ENCODE measurements at regions not wholly inside any gene's neighbourhood (a gene's known extent, or its start where the extent isn't known, plus 50 kb on each side); places are given as distances from the start of the nearest gene placed in this dataset.
"Not testable (repeated sequence)": the region's sequence is repeated elsewhere in the genome, so short reads cannot be mapped to it uniquely, and the experiment has no call there.

- H3K27ac ChIP-seq = no peak overlapping the region
- no peak overlapping the region for H3K4me3 ChIP-seq
- intact Hi-C loops (cut with DNase I) = no loop called here
- TF ChIP-seq POLR2AphosphoS5 (IDR thresholded peaks at IDR 0.05; ENCODE audit: insufficient read depth in 1 of 2, low read depth in 1 of 2) (no peak), CTCF (IDR thresholded peaks at IDR 0.05) (no peak), POLR2A (IDR thresholded peaks at IDR 0.05) (no peak)
- H3K9me3 ChIP-seq = no peaks in the 10 kb centered on the region
- no peak for DNase-seq (ENCODE audit: extremely low spot score in 2 of 2)
- no peaks in the 10 kb centered on the region for H3K36me3 ChIP-seq
- H3K4me1 ChIP-seq = no peaks in the 10 kb centered on the region
- H3K27me3 ChIP-seq = no peaks in the 10 kb centered on the region
These were observed 1783.5 kb downstream of the SLITRK5 start for GRCh38 chr13:89454681-89455080.

GRCh38 chr13:89455225-89455624, 1784.1 kb downstream of the SLITRK5 start:
- no peaks in the 10 kb centered on the region for H3K27me3 ChIP-seq
- no peak for DNase-seq (ENCODE audit: extremely low spot score in 2 of 2)
- H3K4me1 ChIP-seq = no peaks in the 10 kb centered on the region
- no peaks in the 10 kb centered on the region for H3K9me3 ChIP-seq
- H3K27ac ChIP-seq = no peak overlapping the region
- no peaks in the 10 kb centered on the region for H3K36me3 ChIP-seq
- H3K4me3 ChIP-seq = no peak overlapping the region
- intact Hi-C loops (cut with DNase I) = no loop called here
- no peak for TF ChIP-seq POLR2A (IDR thresholded peaks at IDR 0.05)
- no peak for TF ChIP-seq CTCF (IDR thresholded peaks at IDR 0.05)
- TF ChIP-seq POLR2AphosphoS5 (IDR thresholded peaks at IDR 0.05; ENCODE audit: insufficient read depth in 1 of 2, low read depth in 1 of 2) = no peak

- H3K27me3 ChIP-seq = no peaks in the 10 kb centered on the region
- no peaks in the 10 kb centered on the region for H3K9me3 ChIP-seq
- TF ChIP-seq CTCF (IDR thresholded peaks at IDR 0.05) (no peak), POLR2A (IDR thresholded peaks at IDR 0.05) (no peak), POLR2AphosphoS5 (IDR thresholded peaks at IDR 0.05; ENCODE audit: insufficient read depth in 1 of 2, low read depth in 1 of 2) (no peak)
- intact Hi-C loops (cut with DNase I) = no loop called here
- H3K4me1 ChIP-seq = no peaks in the 10 kb centered on the region
- no peak for DNase-seq (ENCODE audit: extremely low spot score in 2 of 2)
- H3K4me3 ChIP-seq = no peak overlapping the region
- no peaks in the 10 kb centered on the region for H3K36me3 ChIP-seq
- H3K27ac ChIP-seq = no peak overlapping the region
These were observed 1784.6 kb downstream of the SLITRK5 start for GRCh38 chr13:89455741-89456140.

GRCh38 chr13:89457977-89458376, 1786.8 kb downstream of the SLITRK5 start:
- no peaks in the 10 kb centered on the region for H3K27me3 ChIP-seq
- no peaks in the 10 kb centered on the region for H3K36me3 ChIP-seq
- no peaks in the 10 kb centered on the region for H3K9me3 ChIP-seq
- no peak for TF ChIP-seq POLR2A (IDR thresholded peaks at IDR 0.05)
- TF ChIP-seq CTCF (IDR thresholded peaks at IDR 0.05) = no peak
- no peak for TF ChIP-seq POLR2AphosphoS5 (IDR thresholded peaks at IDR 0.05; ENCODE audit: insufficient read depth in 1 of 2, low read depth in 1 of 2)
- no peaks in the 10 kb centered on the region for H3K4me1 ChIP-seq
- no peak overlapping the region for H3K4me3 ChIP-seq
- intact Hi-C loops (cut with DNase I) = no loop called here
- DNase-seq (ENCODE audit: extremely low spot score in 2 of 2) = no peak
- H3K27ac ChIP-seq = no peak overlapping the region

GRCh38 chr13:89458456-89458855, 1787.3 kb downstream of the SLITRK5 start:
- no peaks in the 10 kb centered on the region for H3K4me1 ChIP-seq
- no peaks in the 10 kb centered on the region for H3K36me3 ChIP-seq
- no peak for TF ChIP-seq CTCF (IDR thresholded peaks at IDR 0.05)
- no peak for TF ChIP-seq POLR2AphosphoS5 (IDR thresholded peaks at IDR 0.05; ENCODE audit: insufficient read depth in 1 of 2, low read depth in 1 of 2)
- no peak for TF ChIP-seq POLR2A (IDR thresholded peaks at IDR 0.05)
- no peak overlapping the region for H3K4me3 ChIP-seq
- DNase-seq (ENCODE audit: extremely low spot score in 2 of 2) = no peak
- H3K27me3 ChIP-seq = no peaks in the 10 kb centered on the region
- H3K9me3 ChIP-seq = no peaks in the 10 kb centered on the region
- H3K27ac ChIP-seq = no peak overlapping the region
- intact Hi-C loops (cut with DNase I) = no loop called here

GRCh38 chr13:89460895-89461294, 1789.7 kb downstream of the SLITRK5 start:
- H3K27me3 ChIP-seq; H3K36me3 ChIP-seq; DNase-seq (ENCODE audit: extremely low spot score in 2 of 2); H3K9me3 ChIP-seq; H3K27ac ChIP-seq; H3K4me1 ChIP-seq; intact Hi-C loops (cut with DNase I); H3K4me3 ChIP-seq: not testable (repeated sequence)

Measured in vagina (tissue), 2 donors.